Activated naive CD4-positive, alpha-beta T cell treated with anti-CD3 and anti-CD28 coated beads, Interleukin-2, amount 10 ng/mL, durations not matched to agents 7 days and 5 days (primary cell): ENCODE measurements at regions not wholly inside any gene's neighbourhood (a gene's known extent, or its start where the extent isn't known, plus 50 kb on each side); places are given as distances from the start of the nearest gene placed in this dataset.

Experiments
- CTCF ChIA-PET: fragments of 350-600 bp; sonication (Branson Sonifier 250); formaldehyde crosslinking; loops from one replicate; lab custom pipeline; 2021; ENCODE audit warnings: antibody characterized with exemption; lab: Charles Lee
- DNase-seq: peaks from one replicate; pipeline ENCODE4 v3.0.0-alpha.2; 2020
- H3K27ac Mint-ChIP-seq: one replicate; pipeline ENCODE4 v1.8.0; 2021; ENCODE audit warnings: mild to moderate bottlenecking, moderate library complexity, mixed read lengths
- H3K27me3 Mint-ChIP-seq: one replicate; pipeline ENCODE4 v1.8.0; 2021; ENCODE audit warnings: mild to moderate bottlenecking, mixed read lengths
- H3K36me3 Mint-ChIP-seq: one replicate; pipeline ENCODE4 v1.8.0; 2021; ENCODE audit warnings: mixed read lengths
- H3K4me1 Mint-ChIP-seq: one replicate; pipeline ENCODE4 v1.8.0; 2021; ENCODE audit warnings: mixed read lengths
- H3K4me3 Mint-ChIP-seq: one replicate; pipeline ENCODE4 v1.8.0; 2021; ENCODE audit warnings: mild to moderate bottlenecking, moderate library complexity, mixed read lengths
- H3K9me3 Mint-ChIP-seq: one replicate; pipeline ENCODE4 v1.8.0; 2021; ENCODE audit warnings: mixed read lengths

DNA sequence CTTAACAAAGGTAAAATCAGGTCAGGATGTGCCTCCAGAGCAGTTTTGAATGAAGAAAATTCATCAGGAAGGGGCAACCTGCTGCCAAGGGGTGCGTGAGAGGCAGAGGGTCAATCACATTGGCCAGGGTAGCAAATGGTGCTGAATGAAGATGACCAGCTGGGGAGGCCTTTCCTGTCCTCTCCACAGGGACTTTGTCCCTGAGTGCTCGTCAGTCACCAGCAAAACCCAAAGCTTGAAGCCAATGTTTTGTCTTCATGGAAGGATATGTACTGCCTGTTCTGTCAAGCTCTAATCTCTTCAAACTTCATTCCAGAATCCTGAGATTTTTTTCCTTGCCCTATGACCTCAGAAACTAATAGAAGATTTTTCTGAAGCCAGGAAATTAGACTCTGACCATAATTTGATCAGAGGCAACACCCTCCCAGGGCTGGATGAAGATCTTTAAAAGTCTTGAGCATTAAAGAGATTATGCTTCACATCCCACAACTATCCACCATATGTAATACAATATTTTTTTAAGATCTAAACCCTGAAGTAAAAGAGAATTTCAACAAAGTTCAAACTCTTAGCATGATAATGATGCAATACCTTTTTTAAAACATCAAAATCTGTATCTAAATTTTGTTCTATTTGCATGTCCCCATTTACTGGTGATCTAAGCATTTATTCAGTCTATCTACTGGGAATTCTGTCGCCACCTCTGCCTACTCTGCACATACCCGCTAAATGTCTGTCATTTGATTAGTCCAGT is 243.0 kb downstream of the SNX13 start:
- Mint-ChIP-seq H3K4me3 (no peak overlapping the region), H3K4me1 (no peaks in the 10 kb centered on the region), H3K27ac (no peak overlapping the region), H3K36me3 (peaks cover 3% of the 10 kb centered on the region), H3K27me3 (no peaks in the 10 kb centered on the region), H3K9me3 (peaks cover 20% of the 10 kb centered on the region)
- DNase-seq, result no peak
- CTCF ChIA-PET, result interaction anchor here (0.7 kb wide), 1 partner anchor 712 kb away, joined by 4 read pairs; no protein-coding TSS in a partner anchor

DNA sequence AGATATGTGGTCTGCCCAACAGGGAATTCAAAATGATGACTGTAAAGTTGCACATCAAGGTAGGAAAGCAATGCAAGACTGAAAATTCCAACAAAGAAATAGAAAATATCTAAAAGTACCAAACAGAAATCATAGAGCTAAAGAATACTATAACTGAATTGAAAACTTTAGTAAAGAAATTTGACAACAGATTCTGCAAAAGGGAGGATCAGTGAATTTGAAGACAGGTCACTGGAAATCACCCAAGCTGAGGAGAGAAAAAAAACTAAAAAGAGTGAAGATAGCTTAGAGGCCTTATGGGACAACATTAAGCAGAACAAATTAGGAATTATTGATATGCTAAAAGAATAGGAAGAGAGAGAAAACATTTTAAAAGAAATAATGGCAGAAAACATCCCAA is 240.6 kb downstream of the SNX13 start:
- Mint-ChIP-seq H3K36me3 (peaks cover 3% of the 10 kb centered on the region), H3K27ac (no peak overlapping the region), H3K27me3 (no peaks in the 10 kb centered on the region), H3K9me3 (peaks cover 20% of the 10 kb centered on the region), H3K4me1 (no peaks in the 10 kb centered on the region), H3K4me3 (no peak overlapping the region)
- CTCF ChIA-PET, result interaction anchor here (1.4 kb wide), 1 partner anchor 16 kb away, joined by 6 read pairs; no protein-coding TSS in a partner anchor
- no peak for DNase-seq

GRCh38 chr7:17700138-17700537 is 240.2 kb downstream of the SNX13 start:
- Mint-ChIP-seq H3K27me3 (no peaks in the 10 kb centered on the region), H3K27ac (no peak overlapping the region), H3K36me3 (peaks cover 3% of the 10 kb centered on the region), H3K4me3 (no peak overlapping the region), H3K4me1 (no peaks in the 10 kb centered on the region), H3K9me3 (peaks cover 20% of the 10 kb centered on the region)
- DNase-seq, result no peak
- CTCF ChIA-PET, result no interaction called here

- Mint-ChIP-seq H3K4me3 (no peak overlapping the region), H3K4me1 (no peaks in the 10 kb centered on the region), H3K27ac (no peak overlapping the region), H3K9me3 (peaks cover 1% of the 10 kb centered on the region), H3K36me3 (no peaks in the 10 kb centered on the region), H3K27me3 (peaks cover 8% of the 10 kb centered on the region)
- DNase-seq, result no peak
- CTCF ChIA-PET, result interaction anchor here (0.6 to 1.9 kb wide), 8 partner anchors 8 to 626 kb away, joined by 3 to 6 read pairs (median 4); no protein-coding TSS in a partner anchor
Measured at GRCh38 chr7:17706275-17706674, 234.0 kb downstream of the SNX13 start.

- DNase-seq, result peak; percentile 48
- CTCF ChIA-PET, result interaction anchor here (0.6 to 1.1 kb wide), 8 partner anchors 8 to 636 kb away, joined by 3 to 6 read pairs (median 3); no protein-coding TSS in a partner anchor
- Mint-ChIP-seq H3K27me3 (peaks cover 8% of the 10 kb centered on the region), H3K9me3 (no peaks in the 10 kb centered on the region), H3K4me3 (no peak overlapping the region), H3K4me1 (no peaks in the 10 kb centered on the region), H3K36me3 (no peaks in the 10 kb centered on the region), H3K27ac (no peak overlapping the region)
Measured at GRCh38 chr7:17706734-17707133, 233.6 kb downstream of the SNX13 start.

GRCh38 chr7:17709127-17709526 is 231.2 kb downstream of the SNX13 start:
- H3K27ac Mint-ChIP-seq, result no peak overlapping the region
- no peaks in the 10 kb centered on the region for H3K4me1 Mint-ChIP-seq
- H3K36me3 Mint-ChIP-seq, result no peaks in the 10 kb centered on the region
- CTCF ChIA-PET, result interaction anchor here (0.6 kb wide), 1 partner anchor 635 kb away, joined by 3 read pairs; no protein-coding TSS in a partner anchor
- peaks cover 8% of the 10 kb centered on the region for H3K27me3 Mint-ChIP-seq
- H3K4me3 Mint-ChIP-seq, result no peak overlapping the region
- H3K9me3 Mint-ChIP-seq, result no peaks in the 10 kb centered on the region
- no peak for DNase-seq

DNA sequence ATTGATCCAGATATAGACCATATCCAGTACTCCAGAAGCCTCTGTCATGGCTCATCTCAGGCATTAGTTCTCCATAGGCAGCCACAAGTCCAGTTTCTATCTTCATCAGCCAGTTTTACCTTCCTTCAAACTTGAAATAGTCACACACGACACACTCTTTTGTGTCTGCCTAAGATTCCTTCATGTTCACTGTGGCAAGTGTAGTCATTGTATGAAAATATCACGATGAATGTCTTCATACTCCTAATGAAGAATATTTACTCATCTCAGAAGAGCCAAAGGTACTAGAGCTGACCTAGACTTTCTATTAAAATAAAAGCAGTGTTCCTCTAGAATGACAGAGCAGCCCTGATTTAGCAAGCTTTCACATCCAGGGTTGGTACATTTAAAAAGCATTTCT is 230.7 kb downstream of the SNX13 start:
- CTCF ChIA-PET, result no interaction called here
- no peaks in the 10 kb centered on the region for H3K36me3 Mint-ChIP-seq
- H3K4me1 Mint-ChIP-seq, result no peaks in the 10 kb centered on the region

GRCh38 chr7:17710312-17710711 is 230.0 kb downstream of the SNX13 start:
- H3K36me3 Mint-ChIP-seq, result no peaks in the 10 kb centered on the region
- peaks cover 8% of the 10 kb centered on the region for H3K27me3 Mint-ChIP-seq
- CTCF ChIA-PET, result no interaction called here
- no peak overlapping the region for H3K4me3 Mint-ChIP-seq
- no peak overlapping the region for H3K27ac Mint-ChIP-seq
- no peak for DNase-seq
- H3K9me3 Mint-ChIP-seq, result no peaks in the 10 kb centered on the region
- H3K4me1 Mint-ChIP-seq, result no peaks in the 10 kb centered on the region

More for the DNA sequence above, 230.7 kb downstream of the SNX13 start:
- Mint-ChIP-seq H3K9me3 (no peaks in the 10 kb centered on the region), H3K27me3 (peaks cover 8% of the 10 kb centered on the region), H3K4me3 (no peak overlapping the region), H3K27ac (no peak overlapping the region)
- no peak for DNase-seq

DNA sequence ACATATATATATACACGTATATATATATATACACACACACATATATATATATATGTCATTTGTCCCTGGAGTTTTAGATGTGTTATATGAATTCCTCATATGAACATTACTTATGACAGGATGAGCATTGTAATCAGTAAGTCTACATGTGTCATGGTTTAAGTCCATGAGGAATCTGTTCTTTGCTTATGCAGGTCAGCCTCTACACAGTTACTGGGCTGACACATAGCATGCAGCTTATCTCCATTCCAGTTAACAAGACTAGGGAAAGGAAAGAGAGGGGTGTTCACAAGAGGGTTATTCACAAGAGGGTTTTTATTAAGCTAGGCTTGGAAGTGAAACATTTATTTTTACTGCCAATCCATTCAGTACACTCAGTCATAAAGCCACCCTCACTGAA is 226.7 kb downstream of the SNX13 start:
- DNase-seq, result no peak
- CTCF ChIA-PET, result no interaction called here
- Mint-ChIP-seq H3K27ac (no peak overlapping the region), H3K27me3 (peaks cover 3% of the 10 kb centered on the region), H3K4me3 (no peak overlapping the region), H3K4me1 (no peaks in the 10 kb centered on the region), H3K36me3 (no peaks in the 10 kb centered on the region), H3K9me3 (no peaks in the 10 kb centered on the region)

DNA sequence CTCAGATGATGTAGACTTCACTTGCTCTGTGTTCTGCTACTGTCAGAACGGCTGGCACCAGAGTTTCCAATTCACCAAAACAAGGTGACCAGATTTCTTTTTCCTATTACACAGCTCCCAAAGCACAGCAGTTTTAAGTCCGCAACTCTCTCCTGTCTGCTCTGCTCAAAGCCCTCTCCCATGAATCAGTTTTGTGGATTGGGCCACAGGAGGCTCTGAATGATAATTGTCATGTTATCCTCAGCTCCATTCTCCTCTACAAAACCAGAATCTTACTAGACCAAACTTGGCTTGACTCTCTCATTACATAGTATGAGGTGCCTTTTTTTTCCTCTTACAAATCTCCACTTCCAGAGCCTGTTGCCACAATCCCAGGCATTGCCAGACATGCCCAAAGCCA is 223.5 kb downstream of the SNX13 start:
- Mint-ChIP-seq H3K36me3 (no peaks in the 10 kb centered on the region), H3K4me1 (no peaks in the 10 kb centered on the region), H3K27ac (no peak overlapping the region), H3K9me3 (no peaks in the 10 kb centered on the region), H3K4me3 (no peak overlapping the region), H3K27me3 (no peaks in the 10 kb centered on the region)
- CTCF ChIA-PET, result interaction anchor here (0.6 kb wide), 1 partner anchor 641 kb away, joined by 3 read pairs; no protein-coding TSS in a partner anchor
- no peak for DNase-seq

DNA sequence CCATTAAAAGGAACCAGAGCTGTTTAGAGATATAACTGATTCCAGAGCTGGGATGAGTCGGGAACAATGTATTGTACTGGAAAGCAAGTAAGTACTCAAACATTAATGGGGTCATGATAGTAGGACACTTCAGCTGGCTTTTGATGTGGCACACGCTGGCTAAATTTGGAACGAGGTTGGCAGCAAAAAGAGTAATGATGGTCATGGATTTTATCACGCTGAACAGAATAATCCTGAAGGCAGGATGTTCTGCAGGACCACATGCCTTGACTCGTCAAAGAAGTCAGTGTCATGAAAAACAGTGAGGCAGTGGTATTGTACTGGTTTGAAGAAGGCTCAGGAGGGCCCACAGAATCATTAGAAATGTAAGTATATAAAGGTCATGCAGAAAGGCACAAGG is 220.3 kb downstream of the SNX13 start:
- Mint-ChIP-seq H3K27ac (no peak overlapping the region), H3K4me3 (no peak overlapping the region), H3K9me3 (no peaks in the 10 kb centered on the region), H3K27me3 (peaks cover 4% of the 10 kb centered on the region), H3K36me3 (no peaks in the 10 kb centered on the region), H3K4me1 (no peaks in the 10 kb centered on the region)
- no peak for DNase-seq
- CTCF ChIA-PET, result no interaction called here

DNA sequence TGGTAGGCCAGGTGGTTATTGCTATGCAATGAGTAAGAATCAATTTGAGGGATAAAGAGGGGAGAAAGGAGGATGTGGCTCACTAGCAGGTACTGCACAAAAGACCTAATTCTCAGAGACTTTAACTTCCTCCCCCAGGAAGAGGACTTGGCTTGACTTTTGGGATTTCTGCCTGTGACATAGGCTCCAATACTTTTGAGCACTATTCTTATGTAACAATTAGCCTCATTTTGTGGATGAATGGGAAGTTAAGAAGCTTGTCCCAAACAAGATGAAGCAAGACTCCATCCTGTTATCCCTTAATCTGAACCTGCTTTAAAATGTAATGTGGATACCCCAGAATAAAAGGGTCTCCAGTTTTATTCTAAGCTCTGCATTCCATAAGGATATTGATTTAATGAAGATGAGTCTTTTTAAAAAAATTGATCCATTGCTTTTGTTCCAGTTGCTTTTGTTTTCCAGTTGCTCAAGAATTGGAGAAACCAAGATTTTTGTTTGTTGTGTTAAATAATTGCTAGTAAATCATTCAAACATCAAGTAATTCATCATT is 218.5 kb downstream of the SNX13 start:
- no peaks in the 10 kb centered on the region for H3K4me1 Mint-ChIP-seq
- peaks cover 6% of the 10 kb centered on the region for H3K27me3 Mint-ChIP-seq
- H3K36me3 Mint-ChIP-seq, result no peaks in the 10 kb centered on the region
- H3K27ac Mint-ChIP-seq, result no peak overlapping the region
- CTCF ChIA-PET, result no interaction called here
- H3K4me3 Mint-ChIP-seq, result no peak overlapping the region
- no peaks in the 10 kb centered on the region for H3K9me3 Mint-ChIP-seq
- no peak for DNase-seq

GRCh38 chr7:17722798-17723197 is 217.5 kb downstream of the SNX13 start:
- Mint-ChIP-seq H3K27me3 (peaks cover 6% of the 10 kb centered on the region), H3K36me3 (no peaks in the 10 kb centered on the region), H3K4me3 (no peak overlapping the region), H3K9me3 (no peaks in the 10 kb centered on the region), H3K4me1 (no peaks in the 10 kb centered on the region), H3K27ac (no peak overlapping the region)
- CTCF ChIA-PET, result no interaction called here
- DNase-seq, result no peak

GRCh38 chr7:17725821-17726220 is 214.5 kb downstream of the SNX13 start:
- Mint-ChIP-seq H3K27me3 (peaks cover 6% of the 10 kb centered on the region), H3K9me3 (no peaks in the 10 kb centered on the region), H3K4me1 (no peaks in the 10 kb centered on the region), H3K4me3 (no peak overlapping the region), H3K36me3 (no peaks in the 10 kb centered on the region), H3K27ac (no peak overlapping the region)
- CTCF ChIA-PET, result no interaction called here
- DNase-seq, result no peak

- H3K27ac Mint-ChIP-seq, result no peak overlapping the region
- H3K9me3 Mint-ChIP-seq, result peaks cover 6% of the 10 kb centered on the region
- CTCF ChIA-PET, result no interaction called here
Measured at GRCh38 chr7:17732083-17732482, 208.2 kb downstream of the SNX13 start.

More at GRCh38 chr7:17732083-17732482, 208.2 kb downstream of the SNX13 start:
- Mint-ChIP-seq H3K36me3 (no peaks in the 10 kb centered on the region), H3K27me3 (no peaks in the 10 kb centered on the region), H3K4me3 (no peak overlapping the region), H3K4me1 (no peaks in the 10 kb centered on the region)
- DNase-seq, result no peak
